GM12801 (cell line): ENCODE measurements at regions not wholly inside any gene's neighbourhood (a gene's known extent, or its start where the extent isn't known, plus 50 kb on each side); places are given as distances from the start of the nearest gene placed in this dataset.

Source experiments
- TF ChIP-seq, protein P1 (sequence below): IDR thresholded peaks from one replicate; pipeline ENCODE4 v1.5.1; 2011; ENCODE audit warnings: control low read depth; ENCODE audit not compliant: insufficient read length; ENCODE audit errors: extremely low read depth

DNA sequence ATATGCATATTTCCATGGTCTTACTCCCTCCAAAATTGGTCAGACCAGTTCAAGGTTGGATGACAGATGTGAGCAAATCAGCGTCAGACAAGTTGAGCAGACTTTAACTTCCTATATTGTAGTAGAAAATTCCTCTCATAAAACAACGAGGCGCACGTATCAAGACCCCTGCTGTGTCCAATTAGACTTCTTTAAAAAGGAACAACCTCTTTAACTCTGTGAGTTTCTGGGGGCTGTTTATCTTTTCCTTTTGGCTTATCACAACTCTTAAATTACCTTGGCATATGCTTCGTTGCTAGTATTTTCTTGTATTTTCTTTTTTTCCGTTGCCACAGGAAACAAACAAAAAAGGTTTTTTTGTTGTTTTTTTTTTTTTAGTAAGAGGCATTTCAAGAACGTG lies 398.2 kb upstream of the WWC1 start:
- TF ChIP-seq, protein P1, sequence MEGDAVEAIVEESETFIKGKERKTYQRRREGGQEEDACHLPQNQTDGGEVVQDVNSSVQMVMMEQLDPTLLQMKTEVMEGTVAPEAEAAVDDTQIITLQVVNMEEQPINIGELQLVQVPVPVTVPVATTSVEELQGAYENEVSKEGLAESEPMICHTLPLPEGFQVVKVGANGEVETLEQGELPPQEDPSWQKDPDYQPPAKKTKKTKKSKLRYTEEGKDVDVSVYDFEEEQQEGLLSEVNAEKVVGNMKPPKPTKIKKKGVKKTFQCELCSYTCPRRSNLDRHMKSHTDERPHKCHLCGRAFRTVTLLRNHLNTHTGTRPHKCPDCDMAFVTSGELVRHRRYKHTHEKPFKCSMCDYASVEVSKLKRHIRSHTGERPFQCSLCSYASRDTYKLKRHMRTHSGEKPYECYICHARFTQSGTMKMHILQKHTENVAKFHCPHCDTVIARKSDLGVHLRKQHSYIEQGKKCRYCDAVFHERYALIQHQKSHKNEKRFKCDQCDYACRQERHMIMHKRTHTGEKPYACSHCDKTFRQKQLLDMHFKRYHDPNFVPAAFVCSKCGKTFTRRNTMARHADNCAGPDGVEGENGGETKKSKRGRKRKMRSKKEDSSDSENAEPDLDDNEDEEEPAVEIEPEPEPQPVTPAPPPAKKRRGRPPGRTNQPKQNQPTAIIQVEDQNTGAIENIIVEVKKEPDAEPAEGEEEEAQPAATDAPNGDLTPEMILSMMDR = no peak

DNA sequence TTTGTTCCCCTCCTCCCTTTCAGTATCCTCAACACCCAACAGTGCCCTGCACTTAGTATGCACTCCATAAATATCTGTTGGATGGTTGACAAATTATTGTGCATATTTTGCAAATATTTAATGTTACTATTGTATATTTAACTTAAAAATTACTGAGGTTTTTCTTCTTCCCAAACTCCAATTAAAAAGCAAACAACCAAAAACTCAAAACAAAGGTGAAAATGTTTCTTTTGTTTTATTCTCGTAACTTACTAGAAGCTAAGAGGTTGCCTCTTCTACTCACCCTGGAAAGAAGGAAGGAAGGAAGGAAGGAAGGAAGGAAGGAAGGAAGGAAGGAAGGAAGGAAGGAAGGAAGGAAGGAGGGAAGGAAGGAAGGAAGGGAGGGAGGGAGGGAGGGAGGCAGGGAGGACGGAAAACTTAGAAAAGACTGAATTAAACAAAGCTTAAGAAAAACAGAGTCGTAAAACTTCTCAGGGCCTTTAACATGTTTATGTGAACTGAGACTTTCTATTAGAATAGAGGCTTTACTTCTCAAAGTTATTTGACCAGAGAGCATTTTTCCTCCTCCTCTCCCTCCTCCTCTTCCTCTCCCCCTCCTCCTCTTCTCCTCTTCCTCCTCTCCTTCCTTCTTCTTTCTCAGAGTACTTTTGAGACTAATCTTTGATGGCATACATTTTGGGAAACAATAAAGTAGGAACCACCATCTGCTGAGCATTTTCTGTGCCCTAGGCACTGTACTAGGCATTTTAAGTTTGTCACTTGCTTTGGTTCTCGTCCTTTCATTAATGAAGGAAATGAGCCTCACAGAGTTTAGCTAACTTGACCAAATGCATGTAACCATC lies 396.6 kb upstream of the WWC1 start:
- TF ChIP-seq, protein P1 = no peak

DNA sequence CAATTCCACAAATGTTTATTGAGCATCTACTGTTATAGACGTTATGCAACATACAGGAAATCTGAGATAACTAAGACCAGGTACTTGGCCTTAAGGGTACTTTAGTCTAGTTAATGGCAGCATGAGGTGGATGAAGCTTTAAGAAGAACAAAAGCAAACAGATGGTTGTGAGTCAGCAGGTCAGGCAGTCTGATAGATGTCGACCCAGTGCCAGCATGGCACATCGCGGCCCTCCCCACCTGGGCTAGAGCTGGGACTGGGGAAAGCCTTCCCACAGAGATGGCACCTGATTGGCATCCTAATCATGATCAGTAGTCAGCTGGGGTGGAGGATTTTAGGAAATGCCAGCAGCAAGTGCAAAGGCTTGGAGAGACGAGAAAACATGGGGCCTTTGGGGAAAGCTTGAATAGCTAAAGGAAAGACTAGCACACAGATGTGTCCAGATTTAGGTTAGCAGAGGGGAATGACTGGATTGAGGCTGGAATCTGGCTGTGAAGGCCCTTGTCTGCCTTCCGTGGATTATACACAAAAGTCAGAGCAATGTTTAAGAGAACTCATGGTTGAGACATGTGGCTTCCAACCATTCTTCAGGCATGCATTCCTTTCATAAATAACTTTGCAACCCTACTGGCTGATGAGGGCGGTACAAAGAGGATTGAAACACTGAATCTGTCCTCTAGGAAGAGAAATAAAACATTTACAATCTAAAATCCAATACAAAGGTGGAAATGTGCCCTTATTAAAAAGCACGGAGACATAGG lies 395.4 kb upstream of the WWC1 start:
- TF ChIP-seq, protein P1 = no peak

DNA sequence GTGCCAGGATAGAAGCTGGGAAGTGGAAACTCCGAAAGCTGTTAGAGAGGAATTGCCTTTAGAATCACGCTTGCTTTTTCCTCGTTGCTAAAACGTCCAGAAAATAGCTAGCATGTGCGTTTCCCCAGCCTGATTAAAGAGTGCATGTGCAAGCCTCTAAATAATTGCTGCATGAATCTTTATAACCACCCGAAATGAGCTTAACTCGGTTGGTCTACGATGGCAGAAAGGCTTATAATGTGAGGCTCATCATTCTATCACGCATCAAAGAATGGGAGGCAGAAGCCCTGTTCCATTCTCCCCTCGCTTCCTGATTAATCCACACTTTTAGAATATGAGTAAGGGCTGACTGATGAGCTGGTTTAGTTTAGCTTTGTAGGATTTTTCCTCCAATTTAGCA lies 394.6 kb upstream of the WWC1 start:
- TF ChIP-seq, protein P1 = no peak

DNA sequence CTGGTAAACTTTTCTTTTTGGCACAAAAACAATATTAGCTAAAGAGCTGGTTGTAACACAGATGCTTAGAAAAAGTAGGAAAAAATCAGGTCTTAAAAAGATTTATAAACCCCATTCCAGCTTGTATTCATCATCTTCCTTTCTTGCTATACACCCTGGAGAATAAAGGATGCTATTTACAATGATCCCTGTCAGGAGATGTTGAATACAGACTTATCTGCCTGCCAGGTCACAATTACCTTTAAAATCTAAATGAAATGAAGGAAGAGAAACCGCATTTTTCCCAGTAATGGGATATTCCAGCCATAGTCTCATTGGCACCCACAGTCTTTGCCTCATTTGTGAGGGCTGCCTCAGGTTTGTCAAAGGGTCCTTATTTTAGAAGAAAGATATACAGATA lies 394.1 kb upstream of the WWC1 start:
- TF ChIP-seq, protein P1 = no peak

DNA sequence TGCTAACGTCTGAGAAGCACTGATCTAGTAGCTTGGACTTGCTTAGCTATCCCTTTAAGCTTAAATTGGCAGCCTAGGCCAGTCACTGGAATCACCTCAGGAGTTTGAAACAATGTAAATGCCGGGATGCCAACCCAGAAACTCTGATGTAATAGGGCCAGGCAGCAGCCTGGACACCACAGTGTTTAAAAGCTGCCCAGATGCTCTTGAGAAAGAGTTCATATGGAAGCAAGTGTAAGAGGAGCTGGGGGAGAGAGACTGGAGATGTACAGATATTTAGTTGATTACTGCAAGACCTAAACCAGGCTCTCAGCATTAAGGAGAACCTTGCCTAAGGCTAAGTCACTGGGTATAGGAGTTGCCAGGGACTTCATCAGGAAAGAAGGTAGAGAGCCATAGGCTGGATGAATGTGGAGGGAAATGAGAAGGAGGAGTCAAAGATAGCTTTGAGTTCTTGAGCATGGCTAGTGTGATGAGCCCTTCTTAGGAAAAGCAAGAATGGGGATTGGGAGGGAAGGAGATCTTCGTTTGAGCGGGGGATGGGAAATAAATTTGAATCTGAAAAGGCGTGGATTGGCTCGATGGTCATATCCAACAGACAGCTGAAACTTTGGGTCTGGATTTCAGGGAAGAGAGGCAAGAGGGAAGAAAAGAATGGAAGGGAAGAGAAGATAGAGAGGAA lies 392.9 kb upstream of the WWC1 start:
- TF ChIP-seq, protein P1 = no peak

DNA sequence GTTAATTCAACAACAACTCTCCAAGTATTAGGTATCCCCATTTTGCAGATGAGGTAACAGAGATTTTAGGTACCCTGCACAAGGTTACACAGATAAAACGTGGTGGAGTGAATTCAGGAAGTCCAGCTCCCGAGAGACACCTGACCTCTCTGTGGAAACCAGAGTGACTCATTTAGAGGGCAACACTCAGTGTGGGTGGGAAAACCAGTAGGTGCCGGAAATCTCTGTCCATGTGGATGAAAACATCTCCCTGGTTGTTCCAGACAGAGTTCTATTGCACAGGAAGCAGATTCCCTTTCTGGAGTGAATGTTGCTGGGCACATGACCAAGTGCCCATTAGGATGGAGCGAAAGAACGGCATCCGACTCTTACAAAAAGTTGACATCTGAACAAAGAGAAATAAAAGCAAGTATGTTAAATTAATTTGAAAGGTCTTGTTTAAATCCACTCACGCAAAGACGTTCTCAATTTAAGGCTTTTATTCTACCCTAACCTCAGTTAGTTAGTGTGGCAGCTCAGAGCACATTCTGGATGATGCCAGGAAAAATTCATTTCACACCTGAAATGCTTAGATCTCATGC lies 391.9 kb upstream of the WWC1 start:
- TF ChIP-seq, protein P1 = no peak
